Erythroblast (primary cell): ENCODE measurements at regions not wholly inside any gene's neighbourhood (a gene's known extent, or its start where the extent isn't known, plus 50 kb on each side); places are given as distances from the start of the nearest gene placed in this dataset.

Experiments
- GATA1 ChIP-seq: IDR thresholded peaks from 2 replicates; pipeline ENCODE4 v1.6.1; 2011; ENCODE audit warnings: low read depth, mild to moderate bottlenecking, control low read depth, low read length, moderate library complexity
- POLR2A ChIP-seq: IDR thresholded peaks from 2 replicates; pipeline ENCODE4 v1.6.1; 2011; ENCODE audit warnings: mild to moderate bottlenecking, low read length

DNA sequence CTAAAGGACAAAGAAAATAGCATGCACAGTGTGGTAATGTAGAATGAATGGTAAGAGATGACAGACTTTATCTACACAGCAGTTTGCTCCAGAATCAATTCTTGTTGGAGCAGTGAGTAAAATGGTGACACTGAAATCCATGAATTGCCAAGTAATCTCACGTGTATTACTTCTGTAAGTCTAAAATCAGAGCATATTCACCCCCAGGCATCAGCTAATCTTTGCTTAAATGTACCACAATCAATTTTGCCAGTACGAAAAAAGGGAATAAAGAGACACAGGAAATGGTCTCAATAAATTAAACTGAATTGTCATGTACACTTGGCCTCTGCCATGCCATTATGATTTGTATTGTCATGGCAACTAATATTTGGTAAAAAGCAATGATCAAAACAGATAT lies 294.2 kb downstream of the PCDH17 start:
- TF ChIP-seq GATA1 (no peak), POLR2A (no peak)
